ENCODE measurements at regions not wholly inside any gene's neighbourhood (a gene's known extent, or its start where the extent isn't known, plus 50 kb on each side); places are given as distances from the start of the nearest gene placed in this dataset.
A peak's percentile ranks its signal among the peaks of the same experiment; 100 is the strongest.

GRCh38 chr2:187148059-187148714 is 299.2 kb upstream of the ZSWIM2 start:
- DNase-seq: peak in 1 of 5 donors; percentile 22
- Histone ChIP-seq H3K36me3 (ENCODE audit: control insufficient read depth in 2 of 3, insufficient read depth in 3 of 3, low read length in 3 of 3) (no peaks in the 10 kb centered on the region), H3K27ac (ENCODE audit: low read depth in 2 of 2, low read length in 2 of 2) (no peak overlapping the region), H3K4me3 (ENCODE audit: low read length in 3 of 3) (no peak overlapping the region), H3K4me1 (ENCODE audit: control insufficient read depth in 2 of 3, insufficient read depth in 2 of 3, low read depth in 1 of 3, low read length in 3 of 3) (no peaks in the 10 kb centered on the region), H3K27me3 (ENCODE audit: control insufficient read depth, insufficient read depth, low read length) (no peaks in the 10 kb centered on the region), H3K9me3 (ENCODE audit: control insufficient read depth in 2 of 3, insufficient read depth in 1 of 3, low read length in 3 of 3) (peaks cover 0 to 3% (median 0%) of the 10 kb centered on the region in 3 donors), H3K9ac (ENCODE audit: low read length in 3 of 3) (no peak overlapping the region)
- intact Hi-C loops (cut with DNase I): no loop called here
- no peak for FAIRE-seq
- TF ChIP-seq CTCF (IDR thresholded peaks at IDR 0.05; ENCODE audit: borderline replicate concordance, extremely low read depth, insufficient read depth): no peak

GRCh38 chr2:187143537-187143936 is 294.6 kb upstream of the ZSWIM2 start:
- H3K4me1 ChIP-seq (ENCODE audit: control insufficient read depth in 2 of 3, insufficient read depth in 2 of 3, low read depth in 1 of 3, low read length in 3 of 3): no peaks in the 10 kb centered on the region
- no peak for DNase-seq
- peaks cover 0 to 3% (median 0%) of the 10 kb centered on the region in 3 donors for H3K9me3 ChIP-seq (ENCODE audit: control insufficient read depth in 2 of 3, insufficient read depth in 1 of 3, low read length in 3 of 3)
- FAIRE-seq: no peak
- no peak for TF ChIP-seq CTCF (IDR thresholded peaks at IDR 0.05; ENCODE audit: borderline replicate concordance, extremely low read depth, insufficient read depth)
- H3K36me3 ChIP-seq (ENCODE audit: control insufficient read depth in 2 of 3, insufficient read depth in 3 of 3, low read length in 3 of 3): no peaks in the 10 kb centered on the region
- no peak overlapping the region for H3K9ac ChIP-seq (ENCODE audit: low read length in 3 of 3)
- no peaks in the 10 kb centered on the region for H3K27me3 ChIP-seq (ENCODE audit: control insufficient read depth, insufficient read depth, low read length)
- H3K4me3 ChIP-seq (ENCODE audit: low read length in 3 of 3): no peak overlapping the region
- intact Hi-C loops (cut with DNase I): no loop called here
- H3K27ac ChIP-seq (ENCODE audit: low read depth in 2 of 2, low read length in 2 of 2): no peak overlapping the region

- Histone ChIP-seq H3K27ac (ENCODE audit: low read depth in 2 of 2, low read length in 2 of 2) (no peak overlapping the region), H3K36me3 (ENCODE audit: control insufficient read depth in 2 of 3, insufficient read depth in 3 of 3, low read length in 3 of 3) (no peaks in the 10 kb centered on the region), H3K9me3 (ENCODE audit: control insufficient read depth in 2 of 3, insufficient read depth in 1 of 3, low read length in 3 of 3) (no peaks in the 10 kb centered on the region), H3K4me3 (ENCODE audit: low read length in 3 of 3) (no peak overlapping the region), H3K4me1 (ENCODE audit: control insufficient read depth in 2 of 3, insufficient read depth in 2 of 3, low read depth in 1 of 3, low read length in 3 of 3) (no peaks in the 10 kb centered on the region), H3K27me3 (ENCODE audit: control insufficient read depth, insufficient read depth, low read length) (no peaks in the 10 kb centered on the region), H3K9ac (ENCODE audit: low read length in 3 of 3) (no peak overlapping the region)
- TF ChIP-seq CTCF (IDR thresholded peaks at IDR 0.05; ENCODE audit: borderline replicate concordance, extremely low read depth, insufficient read depth): no peak
- intact Hi-C loops (cut with DNase I): no loop called here
- no peak for DNase-seq
- FAIRE-seq: no peak
Measured at GRCh38 chr2:187139469-187139868, 290.5 kb upstream of the ZSWIM2 start.

GRCh38 chr2:187138265-187138664 is 289.3 kb upstream of the ZSWIM2 start:
- H3K9me3 ChIP-seq (ENCODE audit: control insufficient read depth in 2 of 3, insufficient read depth in 1 of 3, low read length in 3 of 3): no peaks in the 10 kb centered on the region
- peak; percentile 51 for TF ChIP-seq CTCF (IDR thresholded peaks at IDR 0.05; ENCODE audit: borderline replicate concordance, extremely low read depth, insufficient read depth)
- H3K4me1 ChIP-seq (ENCODE audit: control insufficient read depth in 2 of 3, insufficient read depth in 2 of 3, low read depth in 1 of 3, low read length in 3 of 3): no peaks in the 10 kb centered on the region
- DNase-seq (peak in 3 of 5 donors; percentile 25 to 58 (median 30)), FAIRE-seq (no peak)
- intact Hi-C loops (cut with DNase I): no loop called here
- H3K36me3 ChIP-seq (ENCODE audit: control insufficient read depth in 2 of 3, insufficient read depth in 3 of 3, low read length in 3 of 3): no peaks in the 10 kb centered on the region
- H3K9ac ChIP-seq (ENCODE audit: low read length in 3 of 3): no peak overlapping the region
- H3K27me3 ChIP-seq (ENCODE audit: control insufficient read depth, insufficient read depth, low read length): no peaks in the 10 kb centered on the region
- no peak overlapping the region for H3K4me3 ChIP-seq (ENCODE audit: low read length in 3 of 3)
- no peak overlapping the region for H3K27ac ChIP-seq (ENCODE audit: low read depth in 2 of 2, low read length in 2 of 2)

Data from kidney (tissue), 13 donors.